HG03280 (cell line): ENCODE measurements at regions not wholly inside any gene's neighbourhood (a gene's known extent, or its start where the extent isn't known, plus 50 kb on each side); places are given as distances from the start of the nearest gene placed in this dataset.

Source experiments
- ATAC-seq: cut with Tn5 transposase; IDR thresholded peaks from one replicate; pipeline ENCODE4 v1.9.1; 2021; ENCODE audit warnings: mild to moderate bottlenecking, moderate library complexity; ENCODE audit not compliant: unreplicated experiment

DNA sequence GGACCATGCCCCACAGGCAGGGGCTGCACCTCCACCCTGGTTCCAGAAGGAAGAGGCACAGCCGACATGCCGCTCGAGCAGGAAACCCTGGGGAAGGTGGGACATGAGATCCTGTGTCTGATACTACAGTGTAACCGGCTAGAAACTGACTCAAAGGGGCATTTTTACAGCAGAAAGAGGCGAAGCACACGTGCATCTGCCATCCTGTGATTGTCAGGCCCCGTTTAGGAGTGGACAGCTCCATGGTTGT is 62.7 kb downstream of the SIK1 start:
- ATAC-seq = no peak

DNA sequence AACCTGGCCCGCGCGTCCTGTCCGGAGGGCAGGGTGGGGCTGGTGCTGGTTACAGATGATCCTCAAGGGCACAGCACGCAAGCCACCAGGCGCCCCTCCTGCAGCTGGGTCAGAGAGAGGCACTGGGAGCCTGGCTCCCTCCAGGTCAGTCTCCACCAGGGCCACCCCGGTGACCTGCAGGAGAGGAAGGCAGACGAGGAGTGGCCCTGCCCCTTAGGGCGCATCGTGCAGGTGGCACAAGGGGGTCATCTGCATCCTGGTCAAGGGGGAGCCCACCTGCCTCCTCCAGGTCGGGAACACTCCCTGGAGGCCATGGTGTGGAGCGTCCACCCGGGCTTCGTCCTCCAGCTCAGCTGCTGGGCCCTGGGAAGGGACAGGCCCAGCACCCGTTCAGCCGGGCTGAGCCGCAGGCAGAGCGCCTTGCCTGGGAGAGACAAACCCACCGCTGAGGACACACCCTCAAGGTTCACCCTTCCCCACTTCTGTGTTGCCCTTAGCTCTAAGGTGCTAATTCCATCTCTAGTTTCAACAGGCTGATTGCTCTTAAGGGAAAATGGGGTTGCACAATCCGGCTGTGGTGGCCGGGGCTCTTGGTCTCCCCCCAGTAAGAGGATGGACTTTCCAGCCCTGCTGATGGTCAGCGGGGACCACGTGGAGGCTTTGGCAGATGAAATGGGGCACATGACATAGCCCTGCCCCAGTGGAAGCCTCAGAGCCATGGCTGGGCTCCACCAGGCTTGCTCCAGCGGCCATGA is 63.2 kb downstream of the SIK1 start:
- ATAC-seq = no peak

DNA sequence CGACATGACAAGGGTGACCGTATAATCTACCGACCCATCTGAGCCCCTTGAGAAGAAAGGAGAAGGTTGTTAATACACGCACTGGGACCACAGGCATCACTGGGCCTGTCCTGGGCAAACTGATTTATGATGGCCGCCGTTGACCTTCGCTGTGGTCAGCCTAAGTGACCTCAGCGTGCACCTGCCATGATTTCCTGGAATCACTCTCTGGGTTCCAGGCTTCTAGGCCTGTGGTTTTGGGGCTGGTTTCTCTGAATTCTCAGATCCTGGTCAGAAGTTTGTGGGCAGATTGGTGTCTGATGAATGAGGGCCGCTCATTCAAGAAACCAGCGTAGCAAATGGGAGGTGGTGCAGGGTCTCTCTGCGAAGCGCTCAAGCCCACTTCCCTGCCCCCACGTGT is 64.0 kb downstream of the SIK1 start:
- ATAC-seq = no peak

DNA sequence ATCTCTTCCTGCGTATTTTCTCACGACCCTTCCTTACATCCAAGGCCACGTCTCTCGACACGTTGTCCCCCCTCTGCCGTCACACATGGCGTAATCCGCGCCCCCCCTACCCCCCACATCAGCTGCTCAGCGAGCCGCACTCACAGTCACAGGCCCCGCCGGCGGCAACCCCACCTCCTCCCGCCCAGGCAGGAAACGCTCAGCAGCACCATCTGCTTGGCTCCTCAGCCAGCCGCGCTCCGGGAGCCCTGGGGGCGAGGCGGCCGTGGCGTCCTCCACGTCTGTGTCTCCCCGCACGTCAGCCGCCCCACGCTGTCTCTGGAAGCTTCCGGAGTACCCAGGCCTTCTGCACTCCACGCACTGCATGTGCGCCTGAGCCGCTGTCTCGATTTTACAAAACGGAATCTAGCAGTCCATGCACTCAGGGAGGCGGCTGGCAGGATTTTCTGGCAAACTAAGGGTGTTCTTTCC is 64.6 kb downstream of the SIK1 start:
- ATAC-seq = peak; percentile 61

DNA sequence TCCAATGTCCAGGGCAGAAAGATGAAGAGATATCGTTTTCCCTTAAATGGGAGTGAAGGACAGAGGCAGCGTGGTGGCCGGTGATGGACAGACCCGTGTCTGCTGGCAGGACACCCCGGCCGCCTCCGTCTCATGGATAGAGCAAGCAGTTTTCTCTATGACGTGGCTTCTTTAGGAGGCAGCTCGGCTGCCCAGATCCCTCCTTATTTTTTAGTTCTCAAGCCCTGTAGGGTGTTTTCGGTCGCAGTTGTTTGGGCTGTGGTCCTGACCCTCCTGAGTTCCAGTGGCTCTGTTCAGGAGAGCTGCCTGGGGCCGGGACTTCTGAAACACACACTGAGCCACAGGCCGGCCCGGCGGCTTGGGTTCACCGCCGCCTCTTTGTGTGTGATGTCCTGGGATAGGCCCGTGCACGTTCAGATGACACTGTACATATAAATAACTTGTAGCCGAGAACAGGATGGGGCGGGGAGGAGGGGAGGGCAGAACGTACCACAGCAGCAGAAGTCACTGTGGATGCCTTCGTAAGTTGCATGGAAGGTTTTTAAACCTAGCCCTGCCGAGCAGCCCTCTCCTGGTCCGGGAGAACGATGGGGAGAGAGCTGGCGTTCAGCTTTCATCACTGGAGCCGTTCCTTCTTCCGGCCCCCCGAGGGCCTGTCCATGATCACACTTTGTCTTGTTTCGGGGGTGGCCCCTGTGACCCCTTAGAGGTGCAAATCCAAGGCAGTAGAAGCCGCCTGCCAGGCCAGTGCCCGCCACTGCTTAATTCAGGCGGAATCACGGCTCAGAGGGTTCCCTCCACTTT is 65.2 kb downstream of the SIK1 start:
- ATAC-seq = peak; percentile 61

DNA sequence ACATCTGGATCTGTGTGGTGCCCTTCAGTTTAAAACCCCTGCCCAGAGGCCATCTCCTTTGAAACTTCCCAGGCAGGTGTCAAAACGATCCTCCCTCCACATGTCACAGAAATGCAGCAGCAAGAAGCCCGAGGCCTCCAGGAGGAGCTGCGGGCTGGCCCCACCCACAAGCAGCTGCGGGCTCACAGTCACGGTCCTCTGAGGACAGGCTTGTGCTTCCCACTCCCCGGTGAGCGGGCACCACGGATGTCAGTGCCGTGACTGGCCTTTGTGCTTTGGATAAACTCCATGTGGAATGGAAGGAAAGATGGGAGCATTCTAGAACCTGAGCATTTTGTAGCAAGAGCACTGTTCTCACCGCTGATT is 65.8 kb downstream of the SIK1 start:
- no peak for ATAC-seq

DNA sequence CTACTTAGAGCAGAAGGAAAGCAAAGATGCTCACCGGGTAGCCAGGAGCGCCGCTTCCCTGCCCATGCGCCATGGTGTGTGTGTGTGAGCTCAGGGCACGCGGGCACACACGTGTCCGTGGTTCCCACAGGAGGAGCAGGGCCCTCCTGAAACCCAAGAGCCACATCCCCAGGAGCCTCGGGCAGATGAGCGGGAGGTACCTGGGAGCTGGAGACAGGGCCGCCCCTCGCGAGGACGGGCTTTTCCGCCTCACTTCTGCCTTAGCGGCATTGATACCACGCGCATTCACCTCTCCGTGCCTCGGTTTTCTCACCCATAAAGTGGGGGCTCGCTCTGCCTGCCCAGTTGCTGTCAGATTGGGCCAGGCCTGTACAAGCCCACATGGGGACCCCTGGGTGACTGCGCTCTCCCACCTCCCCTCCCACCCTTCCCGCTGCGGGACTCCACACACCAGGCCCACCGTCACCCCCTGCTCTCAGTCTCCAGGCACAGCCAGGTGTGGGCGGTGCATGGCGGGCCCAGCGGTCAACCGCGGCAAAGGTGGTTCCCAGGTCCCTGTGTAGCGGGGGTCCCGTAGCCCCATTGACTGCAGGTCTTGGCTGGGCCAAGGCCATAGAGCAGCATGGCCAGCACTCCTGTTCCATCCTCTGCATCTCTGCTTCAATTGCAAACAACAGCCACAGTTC is 66.3 kb downstream of the SIK1 start:
- ATAC-seq = no peak

DNA sequence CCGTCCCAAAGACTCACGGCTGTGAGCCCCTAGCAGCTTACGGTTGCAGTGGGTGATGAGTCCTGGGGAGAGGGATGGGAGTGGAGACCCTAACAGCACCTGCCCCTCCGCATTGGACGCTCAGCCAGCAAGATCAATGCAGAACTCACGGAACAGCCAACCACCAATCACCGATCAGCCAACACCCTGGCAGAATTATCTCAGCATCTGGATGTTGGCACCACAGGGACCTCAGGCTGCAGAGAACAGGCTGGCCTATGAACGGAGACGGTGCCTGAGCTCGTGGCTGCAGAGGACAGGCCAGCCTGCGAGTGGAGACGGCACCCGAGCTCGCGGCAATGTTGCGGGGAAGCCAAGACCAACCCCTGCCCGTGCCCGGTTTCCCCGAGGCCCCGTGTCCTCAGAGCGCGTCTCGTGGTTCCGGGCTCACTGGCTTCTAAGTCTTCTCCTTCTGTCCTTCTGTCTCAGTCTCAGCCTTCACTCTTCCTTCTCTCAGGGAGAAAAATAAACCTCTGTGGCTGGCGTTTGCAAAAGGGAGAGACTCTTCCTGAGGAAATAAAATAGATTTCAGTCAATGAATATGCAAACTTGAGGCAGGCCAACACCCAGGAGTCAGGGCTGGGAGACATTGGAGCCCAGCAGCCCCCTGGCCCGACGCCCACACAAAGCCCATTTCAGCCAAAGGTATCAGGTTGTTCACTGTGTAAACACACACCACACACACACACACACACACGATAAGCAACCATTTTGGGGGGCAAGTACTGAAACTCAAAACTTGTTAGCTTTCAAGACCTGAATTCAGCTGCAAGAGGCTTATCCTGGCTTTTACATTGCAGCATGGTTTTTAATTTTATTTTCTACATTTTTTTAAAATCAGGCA is 67.8 kb downstream of the SIK1 start:
- ATAC-seq = no peak

DNA sequence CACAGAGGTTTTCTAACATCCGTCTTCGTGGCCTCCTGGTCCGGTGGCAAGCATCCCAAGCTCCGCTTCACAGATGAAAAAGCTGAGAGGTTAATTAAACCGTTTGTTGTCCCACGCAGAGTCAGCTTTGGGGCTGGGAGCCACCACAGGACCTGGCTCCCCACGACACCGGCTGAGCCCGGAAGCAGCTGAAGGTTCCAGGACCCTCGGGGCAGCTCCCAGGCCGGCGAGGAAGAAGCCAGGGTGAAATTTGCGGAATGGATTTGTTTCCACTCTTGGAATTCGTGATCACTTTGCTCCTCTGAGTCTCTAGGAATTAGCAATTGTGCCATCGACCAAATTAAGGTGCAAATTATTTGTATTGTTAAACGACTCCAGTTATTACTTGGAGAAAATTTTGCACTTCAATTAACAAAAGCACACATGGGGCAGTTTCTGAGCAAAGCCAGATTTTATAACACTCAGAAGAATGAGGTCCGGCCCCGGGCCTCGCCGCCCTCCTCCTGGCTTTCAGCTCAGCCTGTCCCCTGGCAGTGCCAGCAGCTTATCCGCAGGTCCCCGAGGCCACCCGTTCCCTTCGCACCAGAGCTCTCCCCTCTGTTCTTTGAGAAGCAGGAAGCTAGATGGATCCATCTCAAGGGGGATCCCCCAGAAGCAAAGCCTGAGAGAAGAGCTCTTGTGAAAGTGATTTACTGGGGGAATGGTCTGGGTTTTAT is 69.1 kb downstream of the SIK1 start:
- no peak for ATAC-seq

DNA sequence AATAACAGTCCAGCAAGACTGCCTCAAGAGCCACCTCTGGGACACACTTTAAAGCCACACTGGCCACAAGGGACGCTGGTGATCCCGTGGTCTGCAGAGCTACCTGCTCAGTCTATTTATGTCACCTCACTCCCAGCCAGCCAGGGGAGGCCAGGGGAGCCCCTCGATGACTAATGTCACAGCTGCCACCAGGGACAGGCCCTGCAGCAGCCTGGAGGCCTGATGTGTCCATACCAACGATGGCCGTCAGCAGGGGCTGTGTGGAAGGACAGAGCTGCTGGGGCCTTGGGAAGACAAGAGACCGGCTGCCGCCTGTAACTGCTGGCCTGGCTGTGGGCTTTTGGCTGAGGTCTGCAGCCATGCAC is 71.0 kb downstream of the SIK1 start:
- ATAC-seq = no peak

DNA sequence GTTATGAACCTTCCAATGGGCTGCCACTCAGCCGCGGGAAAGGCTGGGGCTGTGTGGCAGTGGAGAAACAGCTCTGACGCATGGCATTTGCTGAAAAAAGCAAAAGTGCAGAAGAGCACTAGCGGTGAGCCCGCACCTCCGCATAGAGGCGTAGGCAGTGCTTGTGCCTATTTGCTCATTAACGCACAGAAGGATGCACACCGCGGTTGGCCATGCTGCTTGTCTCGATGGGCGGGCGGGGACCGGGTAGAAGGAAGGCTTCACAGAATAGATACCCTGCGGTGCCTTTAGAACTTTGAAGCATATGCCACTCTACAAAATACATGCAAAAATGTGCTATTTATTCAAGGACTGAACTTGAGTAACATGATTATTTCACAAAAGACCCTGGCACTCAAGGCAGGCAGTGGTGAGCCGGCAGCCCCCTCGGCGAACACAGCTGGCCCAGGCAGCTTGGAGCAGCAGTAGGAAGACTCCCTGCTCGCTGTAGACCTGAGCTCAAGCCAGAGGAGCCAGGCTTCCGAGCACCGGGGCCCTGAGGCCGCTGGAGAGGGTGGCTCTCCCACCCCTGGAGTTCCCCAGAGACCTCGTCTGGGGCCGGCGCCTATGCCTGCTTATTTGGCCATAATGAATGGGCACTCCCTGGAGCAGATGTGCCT is 71.5 kb downstream of the SIK1 start:
- ATAC-seq = no peak

DNA sequence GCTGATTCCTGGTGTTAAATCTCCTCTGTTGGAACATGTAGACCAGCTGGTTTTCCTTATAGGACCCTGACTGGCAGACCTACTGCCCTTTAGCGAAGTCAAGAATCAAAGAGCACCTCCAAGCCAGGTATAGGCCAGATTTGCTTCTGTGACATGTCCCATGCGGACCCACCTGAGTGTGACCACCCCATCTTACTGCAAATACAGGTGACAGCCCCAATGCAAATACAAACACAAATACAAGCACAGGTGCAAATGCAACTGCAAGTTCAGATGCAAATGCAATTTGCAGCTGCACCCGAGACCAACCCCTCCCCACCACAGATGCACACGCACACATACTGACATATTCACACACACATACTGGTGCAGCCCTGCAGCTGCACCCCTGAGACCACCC is 72.3 kb downstream of the SIK1 start:
- ATAC-seq = no peak

DNA sequence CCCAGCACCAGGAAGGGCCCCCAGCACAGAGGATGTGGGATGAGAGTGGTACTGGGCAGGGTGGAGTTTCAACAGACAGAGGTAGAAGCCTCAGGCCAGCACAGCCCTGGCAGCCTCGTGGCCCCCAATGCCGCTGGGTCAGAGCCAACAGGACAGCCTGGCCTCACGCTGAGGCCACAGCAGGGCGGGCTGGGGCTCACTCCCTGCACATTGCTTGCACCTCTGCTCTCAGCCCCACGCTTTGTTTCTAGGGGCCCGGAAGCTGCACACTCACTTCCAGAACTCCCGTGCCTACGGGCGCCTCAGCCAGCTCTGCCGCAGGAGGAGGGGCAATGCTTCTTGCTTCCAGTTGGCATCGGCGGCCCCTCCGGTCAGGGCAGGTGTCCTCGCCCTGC is 72.9 kb downstream of the SIK1 start:
- no peak for ATAC-seq

DNA sequence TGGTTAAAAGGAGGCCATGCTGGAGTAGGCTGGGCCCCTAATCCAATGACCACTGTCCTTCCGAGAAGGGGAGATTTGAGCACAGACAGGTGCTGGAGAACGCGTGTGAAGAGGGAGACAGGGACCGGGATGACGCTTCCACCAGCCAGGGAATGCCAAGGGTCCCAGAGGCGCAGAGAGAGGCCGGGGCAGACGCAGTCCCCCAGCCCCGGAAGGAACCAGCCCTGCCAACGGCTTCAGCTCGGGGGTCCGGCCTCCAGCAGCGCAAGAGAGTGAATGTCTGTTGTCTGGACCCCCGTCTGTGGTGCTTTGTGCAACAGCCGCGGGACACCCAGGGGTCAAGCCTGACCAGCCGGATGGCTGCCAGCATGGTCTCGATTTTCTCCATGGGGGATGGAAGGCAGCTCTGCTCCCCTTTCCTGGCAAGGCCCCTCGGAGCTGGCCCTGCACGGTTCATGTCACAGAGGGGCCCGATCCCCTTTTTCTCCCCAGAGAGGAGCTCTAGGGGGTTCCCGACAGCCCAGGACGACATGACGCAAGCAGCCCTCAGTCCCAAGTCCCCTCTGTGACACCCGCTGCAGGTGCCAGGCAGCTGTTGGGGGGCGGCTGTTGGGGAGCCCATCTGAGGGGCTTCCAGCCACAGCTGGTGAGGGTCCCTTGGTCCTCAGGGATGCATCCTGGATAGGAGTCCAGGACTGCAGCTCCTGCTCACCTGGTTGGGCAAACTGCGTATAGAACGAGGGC is 73.5 kb downstream of the SIK1 start:
- no peak for ATAC-seq

DNA sequence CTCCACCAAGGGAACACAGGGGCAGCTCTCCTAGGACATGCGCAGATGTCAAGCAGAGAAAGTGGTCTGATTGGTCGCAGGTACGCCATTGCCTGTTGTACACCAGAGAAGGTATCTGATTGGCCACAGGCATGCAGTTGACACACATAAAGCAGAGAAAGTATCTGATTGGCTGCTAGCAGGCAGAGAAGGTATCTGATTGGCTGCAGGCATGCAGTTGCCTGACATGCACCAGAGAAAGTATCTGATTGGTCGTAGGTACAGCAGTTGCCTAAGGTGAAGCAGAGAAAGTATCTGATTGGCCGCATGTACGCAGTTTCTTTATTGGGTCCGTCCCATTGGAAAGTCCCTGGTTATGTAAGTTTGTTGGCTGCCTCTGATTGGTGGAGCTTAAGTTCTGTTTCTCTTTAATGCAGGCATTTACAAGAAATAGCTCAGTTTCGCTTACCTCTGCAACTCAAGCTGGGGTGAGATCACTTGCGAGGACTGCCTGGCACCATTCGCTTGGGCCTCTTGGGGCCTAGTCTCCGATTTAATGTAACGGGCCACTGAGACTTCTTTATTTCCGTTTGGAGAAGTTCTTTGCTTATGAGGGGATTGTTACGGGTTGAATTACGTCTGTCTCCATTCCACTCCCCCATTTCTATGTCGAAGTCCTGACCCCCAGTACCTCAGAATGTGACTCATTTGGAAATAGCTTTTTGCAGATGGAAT is 74.2 kb downstream of the SIK1 start:
- peak; percentile 88 for ATAC-seq

DNA sequence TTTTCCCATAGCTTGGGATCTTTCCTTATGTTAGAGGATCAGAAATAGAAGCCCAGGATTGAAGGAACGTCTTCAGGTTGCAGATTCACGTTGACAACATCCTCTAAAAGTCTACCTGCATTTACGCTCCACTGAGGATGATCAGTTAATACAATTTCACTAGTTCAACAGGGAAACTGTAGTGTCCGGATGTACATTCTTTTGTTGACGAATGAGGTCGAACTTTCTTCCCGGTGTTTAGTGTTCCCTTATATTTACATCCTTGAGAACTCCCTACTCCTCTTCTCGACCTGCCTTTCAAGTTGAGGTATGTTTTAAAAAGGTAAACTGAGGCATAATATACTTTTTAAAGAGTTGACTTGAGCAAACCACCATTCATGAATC is 74.8 kb downstream of the SIK1 start:
- no peak for ATAC-seq

DNA sequence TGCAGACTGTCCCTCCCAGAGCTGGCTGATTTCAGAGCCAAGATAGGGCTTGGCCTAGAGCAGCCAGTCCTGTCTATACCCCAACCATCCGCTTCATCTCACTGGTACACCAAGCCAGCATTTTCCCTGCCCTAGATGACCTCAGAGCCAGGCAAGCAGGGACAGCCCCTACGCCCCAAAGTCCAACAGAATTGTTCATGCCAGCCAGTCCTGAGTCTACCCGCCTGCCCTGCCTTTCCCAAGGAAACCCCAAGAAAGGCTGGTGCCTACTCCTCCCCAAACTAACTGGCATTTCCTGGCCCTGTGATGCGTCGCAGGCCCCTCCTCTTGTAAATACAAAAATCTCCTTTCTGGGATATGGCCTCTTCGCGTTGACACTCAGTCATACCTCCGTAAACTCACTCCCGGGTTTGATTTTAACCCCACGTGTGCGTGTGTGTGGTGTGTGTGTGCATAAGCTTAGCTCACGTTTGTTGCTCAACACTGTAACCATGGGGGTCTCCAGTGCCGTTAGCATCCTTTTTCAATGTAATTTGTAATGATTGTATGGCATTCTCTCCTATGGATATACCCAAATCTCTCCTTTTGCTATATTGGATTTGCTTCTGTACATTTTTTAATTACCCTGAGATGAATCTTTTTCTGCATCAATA is 75.3 kb downstream of the SIK1 start:
- ATAC-seq = no peak

DNA sequence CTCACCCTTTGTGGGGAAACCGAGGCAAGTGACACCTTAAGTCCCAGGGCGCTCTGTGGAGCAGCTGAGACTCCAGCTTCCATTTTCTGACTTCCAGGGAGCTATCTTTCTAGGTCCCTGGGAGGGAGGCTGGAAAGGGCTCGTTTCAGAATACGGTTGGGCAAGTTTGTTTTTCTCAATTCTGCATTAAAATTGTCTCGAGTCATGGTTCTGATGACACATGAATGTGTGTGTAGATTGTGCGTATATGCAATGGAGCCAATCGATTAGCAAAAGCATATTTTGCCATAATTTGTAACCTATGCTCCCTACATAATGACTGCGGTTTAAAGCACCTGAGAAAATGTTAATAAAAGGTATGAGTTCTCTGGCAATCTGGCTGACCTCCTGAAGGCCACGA is 77.3 kb downstream of the SIK1 start:
- ATAC-seq = no peak
